K562 (cell line): ENCODE measurements at regions not wholly inside any gene's neighbourhood (a gene's known extent, or its start where the extent isn't known, plus 50 kb on each side); places are given as distances from the start of the nearest gene placed in this dataset.

Source experiments
- ATAC-seq: fragments of 200-7000 bp; cut with Tn5 transposase; 3 replicates; pipeline ENCODE4 v1.9.1; 2020; ENCODE audit warnings: moderate library complexity
- BruUV-seq: library from RNA; stranded (reverse); fragments of 400-500 nt; replicated peaks from 2 replicates; lab custom pipeline; 2021; lab: Mats Ljungman, UMichigan
- CTCF ChIA-PET: fragments of 300-600 bp; formaldehyde crosslinking; extraction: SDS; loops from one replicate; lab custom pipeline; 2021; ENCODE audit warnings: low intra/inter-chr PET ratio; lab: Yijun Ruan, JAX
- POLR2A ChIA-PET: fragments of 300-600, 350-650 bp; sonication (Branson Sonifier 250); formaldehyde crosslinking; extraction: SDS; loops from one replicate; lab custom pipeline; 2021; ENCODE audit warnings: antibody characterized with exemption, inconsistent platforms; lab: Yijun Ruan, JAX
- DNase-seq, 4 experiments: peaks; one replicate each; pipeline versions ENCODE4 v3.0.0 to v3.0.0-alpha.2; 2011 to 2018; ENCODE audit warnings: low spot score in 3 of 4, mixed read lengths in 3 of 4; ENCODE audit errors: extremely low read depth in 1 of 4
- FAIRE-seq: peaks from 2 replicates; lab custom pipeline; 2011; peaks lifted over from hg19 to GRCh38; lab: Jason Lieb, UNC
- H2AFZ ChIP-seq: 2 replicates; pipeline ENCODE4 v1.6.0; 2011; ENCODE audit warnings: low read depth, low read length, control low read depth, inconsistent platforms
- H3K27ac ChIP-seq: fragments of 200-600 bp; 3 replicates; pipeline ENCODE4 v1.8.0; 2011; ENCODE audit warnings: low read depth, mild to moderate bottlenecking, control low read depth, inconsistent platforms, low read length, moderate library complexity, mixed read lengths; ENCODE audit errors: extremely low read depth
- H3K27me3 ChIP-seq, 2 experiments: fragments of 300-600 bp in 1 of 2; 2 replicates in 1 of 2; 3 replicates in 1 of 2; pipeline versions ENCODE4 v1.6.0 to v1.8.0; 2011; ENCODE audit warnings: inconsistent platforms in 2 of 2, low read length in 2 of 2, mild to moderate bottlenecking in 1 of 2, mixed read lengths in 1 of 2, moderate library complexity in 1 of 2; ENCODE audit not compliant: control insufficient read depth in 2 of 2, insufficient read depth in 2 of 2
- H3K36me3 ChIP-seq: fragments of 300-600 bp; 3 replicates; pipeline ENCODE4 v1.8.0; 2011; ENCODE audit warnings: mild to moderate bottlenecking, low read length, inconsistent platforms; ENCODE audit not compliant: control insufficient read depth, insufficient read depth
- H3K4me1 ChIP-seq, 2 experiments: fragments of 200-600 bp in 1 of 2; replicated peaks in 1 of 2; 2 replicates in 1 of 2; 3 replicates in 1 of 2; pipeline versions ENCODE4 v1.5.1 to v1.8.0; 2011; ENCODE audit warnings: inconsistent platforms in 2 of 2, low read length in 2 of 2, mild to moderate bottlenecking in 1 of 2, mixed read lengths in 1 of 2, moderate library complexity in 1 of 2; ENCODE audit not compliant: control insufficient read depth in 2 of 2, insufficient read depth in 2 of 2
- H3K4me2 ChIP-seq: 2 replicates; pipeline ENCODE4 v1.6.1; 2011; ENCODE audit warnings: low read length, control low read depth, inconsistent platforms, mixed read lengths; ENCODE audit not compliant: insufficient read depth
- H3K4me3 ChIP-seq: fragments of 200-600 bp; sonication (generic), shearing (Covaris generic); 2 replicates; pipeline ENCODE4 v1.5.1; 2016; ENCODE audit warnings: control low read depth, inconsistent platforms
- H3K79me2 ChIP-seq: fragments of 200-600 bp; 3 replicates; pipeline ENCODE4 v1.8.0; 2011; ENCODE audit warnings: low read length, inconsistent platforms; ENCODE audit not compliant: control insufficient read depth, insufficient read depth
- H3K9ac ChIP-seq, 2 experiments: 2 replicates each; pipeline versions ENCODE4 v1.6.0 to v1.6.1; 2011; ENCODE audit warnings: low read depth in 2 of 2, low read length in 2 of 2, control low read depth in 1 of 2, inconsistent platforms in 1 of 2, mild to moderate bottlenecking in 1 of 2, mixed read lengths in 1 of 2; ENCODE audit not compliant: insufficient read depth in 1 of 2
- H3K9me1 ChIP-seq: one replicate; pipeline ENCODE4 v1.6.0; 2011; ENCODE audit warnings: inconsistent platforms, mild to moderate bottlenecking, low read length, moderate library complexity; ENCODE audit not compliant: control insufficient read depth, insufficient read depth
- H3K9me3 ChIP-seq: replicated peaks from 2 replicates; pipeline ENCODE4 v1.5.1; 2011; ENCODE audit warnings: low read depth, low read length, inconsistent platforms; ENCODE audit not compliant: control insufficient read depth, insufficient read depth
- H4K20me1 ChIP-seq: replicated peaks from 2 replicates; pipeline ENCODE4 v1.6.1; 2011; ENCODE audit warnings: low read length, inconsistent platforms, mixed read lengths; ENCODE audit not compliant: control insufficient read depth, insufficient read depth
- BMI1 ChIP-seq: fragments of 150-350 bp; IDR thresholded peaks from 2 replicates; pipeline ENCODE4 v1.6.1; 2014; ENCODE audit warnings: low read length
- EP400 ChIP-seq: fragments of 450-650 bp; IDR thresholded peaks from 2 replicates; pipeline ENCODE4 v1.6.1; 2017; ENCODE audit warnings: antibody characterized with exemption, mild to moderate bottlenecking, moderate library complexity
- HDAC2 ChIP-seq: fragments of 450-650 bp; IDR thresholded peaks from 2 replicates; pipeline ENCODE4 v1.6.1; 2016; ENCODE audit warnings: mild to moderate bottlenecking
- HMG20A ChIP-seq: fragments of 450-650 bp; formaldehyde crosslinking; conservative IDR thresholded peaks from 2 replicates; pipeline ENCODE4 v1.4.0; 2020; ENCODE audit warnings: mild to moderate bottlenecking, mixed read lengths
- ID3 ChIP-seq, 2 experiments: fragments of 250-450 bp in 1 of 2; fragments of 450-650 bp in 1 of 2; sonication (Bioruptor Pico) in 1 of 2; IDR thresholded peaks; 2 replicates each; pipeline versions ENCODE4 v1.6.1 to v1.8.0; 2016 to 2021; ENCODE audit warnings: mild to moderate bottlenecking in 2 of 2, moderate library complexity in 2 of 2, missing compliant biosample characterization in 1 of 2, missing genetic modification characterization in 1 of 2
- MCM5 ChIP-seq: fragments of 450-650 bp; IDR thresholded peaks from 2 replicates; pipeline ENCODE4 v1.6.1; 2016; ENCODE audit warnings: low read depth
- NR1H2 ChIP-seq: sonication (generic); formaldehyde crosslinking; IDR thresholded peaks from 2 replicates; pipeline ENCODE4 v1.4.0; 2020; ENCODE audit warnings: mild to moderate bottlenecking, missing genetic modification reagents
- PRMT5 ChIP-seq: sonication (generic); formaldehyde crosslinking; IDR thresholded peaks from 2 replicates; pipeline ENCODE4 v1.5.0; 2020; ENCODE audit warnings: missing genetic modification reagents
- TFE3 ChIP-seq: fragments of 450-650 bp; formaldehyde crosslinking; IDR thresholded peaks from 2 replicates; pipeline ENCODE4 v1.4.0; 2020; ENCODE audit warnings: mild to moderate bottlenecking, mixed read lengths
- ZKSCAN3 ChIP-seq: fragments of 250-450 bp; sonication (Bioruptor Pico); IDR thresholded peaks from 2 replicates; pipeline ENCODE4 v1.4.0; 2020
- ZNF232 ChIP-seq: sonication (generic); formaldehyde crosslinking; IDR thresholded peaks from 2 replicates; pipeline ENCODE4 v1.8.0; 2022; ENCODE audit warnings: mild to moderate bottlenecking, missing genetic modification reagents
- ZNF655 ChIP-seq: fragments of 250-450 bp; sonication (Bioruptor Pico); IDR thresholded peaks from 2 replicates; pipeline ENCODE4 v1.5.0; 2021
- WGBS: fragments of 100-300 bp; shearing (Covaris generic); methylation state at CpG from one replicate; pipeline ENCODE4 v1.1.6; 2016; ENCODE audit warnings: low coverage, mixed read lengths; ENCODE audit not compliant: insufficient coverage; ENCODE audit errors: missing lambda C conversion rate; 5-methylcytosine and 5-hydroxymethylcytosine counted together
- in situ Hi-C: fragments of 300-500 bp; cut with MboI; formaldehyde crosslinking; loops from 4 replicates; pipeline ENCODE4 v1.15.0; 2018; ENCODE audit warnings: inconsistent platforms, mixed read lengths
- intact Hi-C: fragments of 100-400 bp; cut with micrococcal nuclease; formaldehyde crosslinking; loops from 2 replicates; pipeline ENCODE4 v1.14.2; 2022
- TF ChIP-seq, protein P1 (sequence below): fragments of 450-650 bp; IDR thresholded peaks from 2 replicates; pipeline ENCODE4 v1.6.1; 2016; ENCODE audit warnings: antibody characterized with exemption
- TF ChIP-seq, protein P2 (sequence below): sonication (generic); IDR thresholded peaks from 2 replicates; pipeline ENCODE4 v1.6.1; 2016

GRCh38 chr6:48889429-48889828 is 573.6 kb downstream of the MMUT start:
- no peaks in the 10 kb centered on the region for H3K4me1 ChIP-seq
- ChIA-PET CTCF (no interaction called here), POLR2A (no interaction called here)

More at GRCh38 chr6:48889429-48889828, 573.6 kb downstream of the MMUT start:
- H2AFZ ChIP-seq, result no peak overlapping the region
- H3K27me3 ChIP-seq, result no peaks in the 10 kb centered on the region
- in situ Hi-C loops, result no loop called here
- TF ChIP-seq ID3 (CRISPR knock-in tag; IDR thresholded peaks at IDR 0.05) (no peak), ID3 (tag; IDR thresholded peaks at IDR 0.05) (no peak), ZNF655 (no peak), NR1H2 (no peak), TFE3 (CRISPR knock-in tag) (no peak), ZNF232 (CRISPR knock-in tag) (no peak), ZKSCAN3 (CRISPR knock-in tag) (no peak), MCM5 (no peak), EP400 (no peak), HDAC2 (no peak), PRMT5 (CRISPR knock-in tag) (no peak), HMG20A (CRISPR knock-in tag) (no peak), BMI1 (no peak)
- TF ChIP-seq, protein P1, sequence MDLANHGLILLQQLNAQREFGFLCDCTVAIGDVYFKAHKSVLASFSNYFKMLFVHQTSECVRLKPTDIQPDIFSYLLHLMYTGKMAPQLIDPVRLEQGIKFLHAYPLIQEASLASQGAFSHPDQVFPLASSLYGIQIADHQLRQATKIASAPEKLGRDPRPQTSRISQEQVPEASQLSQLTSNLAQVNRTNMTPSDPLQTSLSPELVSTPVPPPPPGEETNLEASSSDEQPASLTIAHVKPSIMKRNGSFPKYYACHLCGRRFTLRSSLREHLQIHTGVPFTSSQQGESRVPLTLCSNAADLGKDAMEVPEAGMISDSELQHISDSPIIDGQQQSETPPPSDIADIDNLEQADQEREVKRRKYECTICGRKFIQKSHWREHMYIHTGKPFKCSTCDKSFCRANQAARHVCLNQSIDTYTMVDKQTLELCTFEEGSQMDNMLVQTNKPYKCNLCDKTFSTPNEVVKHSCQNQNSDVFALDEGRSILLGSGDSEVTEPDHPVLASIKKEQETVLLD, result no peak
- TF ChIP-seq, protein P2, sequence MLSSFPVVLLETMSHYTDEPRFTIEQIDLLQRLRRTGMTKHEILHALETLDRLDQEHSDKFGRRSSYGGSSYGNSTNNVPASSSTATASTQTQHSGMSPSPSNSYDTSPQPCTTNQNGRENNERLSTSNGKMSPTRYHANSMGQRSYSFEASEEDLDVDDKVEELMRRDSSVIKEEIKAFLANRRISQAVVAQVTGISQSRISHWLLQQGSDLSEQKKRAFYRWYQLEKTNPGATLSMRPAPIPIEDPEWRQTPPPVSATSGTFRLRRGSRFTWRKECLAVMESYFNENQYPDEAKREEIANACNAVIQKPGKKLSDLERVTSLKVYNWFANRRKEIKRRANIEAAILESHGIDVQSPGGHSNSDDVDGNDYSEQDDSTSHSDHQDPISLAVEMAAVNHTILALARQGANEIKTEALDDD, result no peak
- H4K20me1 ChIP-seq, result no peaks in the 10 kb centered on the region
- no peaks in the 10 kb centered on the region for H3K9me1 ChIP-seq
- no peak overlapping the region for H3K9ac ChIP-seq
- H3K9me3 ChIP-seq, result 0 out of 2 replicates have a peak, but pooled peaks cover 2% of the 10 kb centered on the region
- no peak overlapping the region for H3K4me3 ChIP-seq
- no peaks in the 10 kb centered on the region for H3K36me3 ChIP-seq
- 3% methylated on average over 2 of the region's 2 CpGs for WGBS
- intact Hi-C loops, result no loop called here
- BruUV-seq, result no TSS peak
- DNase-seq (no peak), ATAC-seq (no peak), FAIRE-seq (no peak)
- H3K27ac ChIP-seq, result no peak overlapping the region
- H3K4me2 ChIP-seq, result no peak overlapping the region
- no peaks in the 10 kb centered on the region for H3K79me2 ChIP-seq
